ENCODE measurements at regions not wholly inside any gene's neighbourhood (a gene's known extent, or its start where the extent isn't known, plus 50 kb on each side); places are given as distances from the start of the nearest gene placed in this dataset.

GRCh38 chr2:5484868-5485267 lies 207.3 kb upstream of the SOX11 start:
- Histone ChIP-seq H3K9me3 (no peaks in the 10 kb centered on the region), H3K27ac (no peak overlapping the region), H3K4me1 (no peaks in the 10 kb centered on the region), H3K4me2 (no peak overlapping the region), H3K4me3 (no peak overlapping the region)
- ChIA-PET CTCF (no interaction called here), POLR2A (no interaction called here)
- DNase-seq (ENCODE audit: low read depth in 1 of 2, low spot score in 1 of 2) (no peak), FAIRE-seq (no peak), ATAC-seq (no peak)
- 4% methylated on average over 4 of the region's 4 CpGs for WGBS (ENCODE audit: missing lambda C conversion rate)
- no peak for TF ChIP-seq RNF2 (IDR thresholded peaks at IDR 0.05; ENCODE audit: borderline replicate concordance, low read depth)
- no peak for TF ChIP-seq EHF (CRISPR knock-in tag; IDR thresholded peaks at IDR 0.05)
- no peak for TF ChIP-seq FOXS1 (CRISPR knock-in tag; IDR thresholded peaks at IDR 0.05)
- TF ChIP-seq, protein P1, sequence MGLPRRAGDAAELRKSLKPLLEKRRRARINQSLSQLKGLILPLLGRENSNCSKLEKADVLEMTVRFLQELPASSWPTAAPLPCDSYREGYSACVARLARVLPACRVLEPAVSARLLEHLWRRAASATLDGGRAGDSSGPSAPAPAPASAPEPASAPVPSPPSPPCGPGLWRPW (IDR thresholded peaks at IDR 0.05): no peak
- no peak for TF ChIP-seq JUNB (IDR thresholded peaks at IDR 0.05)

- ATAC-seq (no peak), FAIRE-seq (no peak), DNase-seq (ENCODE audit: low read depth in 1 of 2, low spot score in 1 of 2) (no peak)
- H3K9me3 ChIP-seq: no peaks in the 10 kb centered on the region; the same call in 2 of the 3 replicates
- ChIA-PET POLR2A (no interaction called here), CTCF (no interaction called here)
- no peak overlapping the region for H3K27ac ChIP-seq
- no peaks in the 10 kb centered on the region for H3K4me1 ChIP-seq
- H3K4me2 ChIP-seq: no peak overlapping the region
- no peak overlapping the region for H3K4me3 ChIP-seq
- no peak for TF ChIP-seq BCL3 (IDR thresholded peaks at IDR 0.05)
- TF ChIP-seq, protein P2, sequence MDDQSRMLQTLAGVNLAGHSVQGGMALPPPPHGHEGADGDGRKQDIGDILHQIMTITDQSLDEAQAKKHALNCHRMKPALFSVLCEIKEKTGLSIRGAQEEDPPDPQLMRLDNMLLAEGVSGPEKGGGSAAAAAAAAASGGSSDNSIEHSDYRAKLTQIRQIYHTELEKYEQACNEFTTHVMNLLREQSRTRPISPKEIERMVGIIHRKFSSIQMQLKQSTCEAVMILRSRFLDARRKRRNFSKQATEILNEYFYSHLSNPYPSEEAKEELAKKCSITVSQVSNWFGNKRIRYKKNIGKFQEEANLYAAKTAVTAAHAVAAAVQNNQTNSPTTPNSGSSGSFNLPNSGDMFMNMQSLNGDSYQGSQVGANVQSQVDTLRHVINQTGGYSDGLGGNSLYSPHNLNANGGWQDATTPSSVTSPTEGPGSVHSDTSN (IDR thresholded peaks at IDR 0.05): no peak
- TF ChIP-seq EP300 (IDR thresholded peaks at IDR 0.05): no peak
- 6% methylated on average over 3 of the region's 3 CpGs for WGBS (ENCODE audit: missing lambda C conversion rate)
Measured at GRCh38 chr2:5491523-5491922, 200.7 kb upstream of the SOX11 start.

GRCh38 chr2:5493256-5493655 lies 198.9 kb upstream of the SOX11 start:
- ATAC-seq: no peak; a peak in 1 of 6 replicates

DNA sequence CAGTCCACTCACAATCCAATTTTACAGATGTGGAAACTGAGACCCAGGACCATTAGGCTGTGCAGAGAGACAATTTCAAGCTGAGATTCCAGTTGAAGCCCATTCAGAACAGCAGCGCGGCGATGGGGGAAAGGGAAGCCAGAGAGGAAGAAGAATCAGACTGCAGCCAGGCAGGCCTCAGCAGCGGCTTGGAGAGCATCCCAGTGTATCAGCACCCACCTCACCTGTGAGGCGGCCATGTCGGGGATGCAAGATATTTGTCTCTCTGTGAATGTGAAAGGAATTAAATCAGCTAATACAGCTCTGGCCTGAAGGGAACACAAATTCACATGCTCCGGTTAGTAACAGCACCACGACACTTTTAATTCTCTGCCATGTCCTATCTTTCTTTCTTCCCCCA lies 198.0 kb upstream of the SOX11 start:
- H3K9me3 ChIP-seq: no peaks in the 10 kb centered on the region; the same call in 2 of the 3 replicates
- ATAC-seq: no peak
- TF ChIP-seq GATA3 (IDR thresholded peaks at IDR 0.05; ENCODE audit: borderline replicate concordance): no peak
- TF ChIP-seq KDM5A (IDR thresholded peaks at IDR 0.05): no peak
- no peak overlapping the region for H3K4me3 ChIP-seq
- CTCF ChIA-PET: no interaction called here
- no peak overlapping the region for H3K4me2 ChIP-seq
- FAIRE-seq: no peak
- no peak overlapping the region for H3K27ac ChIP-seq
- whole genome bisulfite sequencing (ENCODE audit: missing lambda C conversion rate): 49% methylated on average over 8 of the region's 8 CpGs
- no peaks in the 10 kb centered on the region for H3K4me1 ChIP-seq
- POLR2A ChIA-PET: interaction anchor here (0.5 kb wide), 1 partner anchor 1531 kb away, joined by 3 read pairs; no protein-coding TSS in a partner anchor
- no peak for DNase-seq (ENCODE audit: low read depth in 1 of 2, low spot score in 1 of 2)

More at GRCh38 chr2:5493256-5493655, 198.9 kb upstream of the SOX11 start:
- no peak overlapping the region for H3K27ac ChIP-seq
- H3K9me3 ChIP-seq: no peaks in the 10 kb centered on the region; the same call in 2 of the 3 replicates
- no peak for DNase-seq (ENCODE audit: low read depth in 1 of 2, low spot score in 1 of 2)
- POLR2A ChIA-PET: no interaction called here
- FAIRE-seq: no peak
- H3K4me1 ChIP-seq: no peaks in the 10 kb centered on the region
- H3K4me3 ChIP-seq: no peak overlapping the region
- TF ChIP-seq RFX5 (IDR thresholded peaks at IDR 0.05) (no peak), HMGXB4 (CRISPR knock-in tag; IDR thresholded peaks at IDR 0.05; ENCODE audit: borderline replicate concordance) (no peak), CEBPB (IDR thresholded peaks at IDR 0.05) (no peak), MAX (IDR thresholded peaks at IDR 0.05) (no peak), POLR2AphosphoS2 (conservative IDR thresholded peaks at IDR 0.05; ENCODE audit: low read length) (no peak)
- no peak overlapping the region for H3K4me2 ChIP-seq
- 19% methylated on average over 12 of the region's 17 CpGs for WGBS (ENCODE audit: missing lambda C conversion rate)
- CTCF ChIA-PET: no interaction called here
